GM12892 (cell line): ENCODE measurements at regions not wholly inside any gene's neighbourhood (a gene's known extent, or its start where the extent isn't known, plus 50 kb on each side); places are given as distances from the start of the nearest gene placed in this dataset.

Experiments used
- POLR2AphosphoS5 ChIP-seq: IDR thresholded peaks from 2 replicates; pipeline ENCODE4 v1.6.1; 2011; ENCODE audit warnings: low read depth, low read length, control low read depth
- TAF1 ChIP-seq: IDR thresholded peaks from 2 replicates; pipeline ENCODE4 v1.6.1; 2011; ENCODE audit warnings: low read depth, mild to moderate bottlenecking, control low read depth, low read length, borderline replicate concordance

DNA sequence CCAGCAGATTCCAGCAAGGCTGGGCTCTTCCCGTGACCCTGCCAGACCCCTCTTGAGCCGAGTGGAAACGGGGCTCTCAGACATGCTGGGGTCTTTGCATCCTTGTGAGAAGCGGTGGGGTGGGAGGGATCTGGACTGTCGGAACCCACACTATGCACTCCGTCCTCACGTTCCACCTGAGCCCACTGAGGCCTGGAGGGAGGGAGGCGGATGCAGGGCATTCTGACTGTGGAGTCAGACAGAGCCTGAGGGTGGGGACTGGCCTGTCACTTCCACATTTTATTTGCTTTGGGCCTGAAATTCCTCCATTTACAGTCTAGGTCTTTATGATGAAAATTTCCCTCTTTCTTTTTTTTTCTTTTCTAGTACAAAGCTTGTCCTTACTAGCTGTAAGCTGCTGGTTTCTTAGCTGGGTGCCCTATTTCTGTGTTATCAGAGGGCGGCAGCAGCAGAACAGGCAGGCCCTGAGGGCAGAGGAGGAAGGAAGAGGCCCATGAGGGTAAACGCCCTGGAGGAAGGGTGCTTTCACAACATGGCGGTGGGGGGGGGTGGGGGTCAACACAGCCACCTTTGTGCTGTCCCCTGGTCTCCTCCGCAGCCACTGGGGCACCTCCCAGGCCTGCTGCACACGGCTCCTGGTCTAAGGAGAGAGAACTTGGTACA, 373.5 kb upstream of the MYT1L start:
- TF ChIP-seq POLR2AphosphoS5 (no peak), TAF1 (no peak)
